ENCODE measurements at regions not wholly inside any gene's neighbourhood (a gene's known extent, or its start where the extent isn't known, plus 50 kb on each side); places are given as distances from the start of the nearest gene placed in this dataset.

GRCh38 chr18:76102156-76102555, 392.9 kb downstream of the ZNF516 start:
- Histone ChIP-seq H3K79me2 (ENCODE audit: insufficient read depth, low read length) (no peaks in the 10 kb centered on the region), H3K9me3 (ENCODE audit: insufficient read depth, low read length) (no peaks in the 10 kb centered on the region), H3K9ac (ENCODE audit: low read length) (no peak overlapping the region), H3K4me3 (ENCODE audit: insufficient read depth, low read length, poor library complexity, severe bottlenecking) (no peak overlapping the region), H3K36me3 (ENCODE audit: low read length) (no peaks in the 10 kb centered on the region), H3K4me2 (ENCODE audit: low read depth, low read length, poor library complexity, severe bottlenecking) (no peak overlapping the region), H3K27me3 (ENCODE audit: low read length) (no peaks in the 10 kb centered on the region), H4K20me1 (ENCODE audit: low read depth, low read length) (no peaks in the 10 kb centered on the region), H3F3A (ENCODE audit: insufficient read depth) (no peaks in the 10 kb centered on the region), H3K9me2 (replicated peaks; ENCODE audit: insufficient read depth, low read length) (no peaks in the 10 kb centered on the region), H3K27ac (ENCODE audit: low read depth, low read length) (no peak overlapping the region), H2AFZ (ENCODE audit: low read depth, low read length, severe bottlenecking) (no peak overlapping the region)
- no peak for TF ChIP-seq CTCF (IDR thresholded peaks at IDR 0.05; ENCODE audit: insufficient read depth, low read length, poor library complexity, severe bottlenecking)
- TF ChIP-seq EZH2phosphoT487 (conservative IDR thresholded peaks at IDR 0.05; ENCODE audit: low read length): no peak

DNA sequence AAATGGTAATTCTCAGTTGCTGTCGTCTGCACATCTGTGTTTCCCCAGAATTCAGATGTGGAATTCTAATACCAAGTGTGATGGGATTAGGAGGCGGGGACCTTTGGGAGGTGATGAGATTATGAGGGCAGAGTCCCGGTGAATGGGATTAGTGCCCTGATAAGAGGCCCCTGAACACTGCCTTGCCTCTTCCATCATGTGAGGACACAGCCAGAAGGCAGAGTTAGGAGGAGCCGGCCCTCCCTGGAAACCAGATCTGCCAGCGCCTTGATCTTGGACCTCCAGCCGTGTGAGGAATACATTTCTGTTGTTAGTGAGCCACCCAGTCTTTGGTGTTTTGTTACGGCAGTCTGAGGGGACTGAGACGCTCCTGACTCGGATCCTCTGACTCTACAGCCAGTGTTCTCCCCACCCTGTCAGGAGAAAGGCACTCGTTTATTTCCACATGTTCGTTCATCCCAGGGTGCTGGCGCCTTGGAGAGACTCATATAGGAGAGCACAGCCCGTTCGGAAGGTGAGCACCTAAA, 395.0 kb downstream of the ZNF516 start:
- no peak overlapping the region for H3K4me3 ChIP-seq (ENCODE audit: insufficient read depth, low read length, poor library complexity, severe bottlenecking)
- no peaks in the 10 kb centered on the region for H3K79me2 ChIP-seq (ENCODE audit: insufficient read depth, low read length)
- H3F3A ChIP-seq (ENCODE audit: insufficient read depth): no peaks in the 10 kb centered on the region
- H2AFZ ChIP-seq (ENCODE audit: low read depth, low read length, severe bottlenecking): no peak overlapping the region
- no peak overlapping the region for H3K9ac ChIP-seq (ENCODE audit: low read length)
- H3K9me3 ChIP-seq (ENCODE audit: insufficient read depth, low read length): no peaks in the 10 kb centered on the region; the same call in 1 of the 2 replicates
- no peaks in the 10 kb centered on the region for H3K9me2 ChIP-seq (replicated peaks; ENCODE audit: insufficient read depth, low read length)
- H3K36me3 ChIP-seq (ENCODE audit: low read length): no peaks in the 10 kb centered on the region
- no peaks in the 10 kb centered on the region for H4K20me1 ChIP-seq (ENCODE audit: low read depth, low read length)
- H3K4me2 ChIP-seq (ENCODE audit: low read depth, low read length, poor library complexity, severe bottlenecking): no peak overlapping the region
- TF ChIP-seq EZH2phosphoT487 (conservative IDR thresholded peaks at IDR 0.05; ENCODE audit: low read length) (no peak), CTCF (IDR thresholded peaks at IDR 0.05; ENCODE audit: insufficient read depth, low read length, poor library complexity, severe bottlenecking) (no peak)
- H3K27ac ChIP-seq (ENCODE audit: low read depth, low read length): no peak overlapping the region
- H3K27me3 ChIP-seq (ENCODE audit: low read length): no peaks in the 10 kb centered on the region

- TF ChIP-seq CTCF (IDR thresholded peaks at IDR 0.05; ENCODE audit: insufficient read depth, low read length, poor library complexity, severe bottlenecking) (no peak), EZH2phosphoT487 (conservative IDR thresholded peaks at IDR 0.05; ENCODE audit: low read length) (no peak)
- no peaks in the 10 kb centered on the region for H4K20me1 ChIP-seq (ENCODE audit: low read depth, low read length)
- H3K9ac ChIP-seq (ENCODE audit: low read length): no peak overlapping the region
- H3K9me2 ChIP-seq (replicated peaks; ENCODE audit: insufficient read depth, low read length): no peaks in the 10 kb centered on the region
- H3K27me3 ChIP-seq (ENCODE audit: low read length): no peaks in the 10 kb centered on the region
- no peaks in the 10 kb centered on the region for H3K36me3 ChIP-seq (ENCODE audit: low read length)
- H3K9me3 ChIP-seq (ENCODE audit: insufficient read depth, low read length): no peaks in the 10 kb centered on the region; the same call in 1 of the 2 replicates
- H3K4me2 ChIP-seq (ENCODE audit: low read depth, low read length, poor library complexity, severe bottlenecking): no peak overlapping the region
- no peak overlapping the region for H3K27ac ChIP-seq (ENCODE audit: low read depth, low read length)
- no peaks in the 10 kb centered on the region for H3K79me2 ChIP-seq (ENCODE audit: insufficient read depth, low read length)
- H2AFZ ChIP-seq (ENCODE audit: low read depth, low read length, severe bottlenecking): no peak overlapping the region
- no peaks in the 10 kb centered on the region for H3F3A ChIP-seq (ENCODE audit: insufficient read depth)
- no peak overlapping the region for H3K4me3 ChIP-seq (ENCODE audit: insufficient read depth, low read length, poor library complexity, severe bottlenecking)
Observed at GRCh38 chr18:76098674-76099411, 396.2 kb downstream of the ZNF516 start.
